Activated CD4-positive, alpha-beta T cell treated with anti-CD3 and anti-CD28 coated beads, Interleukin-2, amount 50 U/mL, for 4 hours (primary cell): ENCODE measurements at regions not wholly inside any gene's neighbourhood (a gene's known extent, or its start where the extent isn't known, plus 50 kb on each side); places are given as distances from the start of the nearest gene placed in this dataset.
"Not testable (repeated sequence)": the region's sequence is repeated elsewhere in the genome, so short reads cannot be mapped to it uniquely, and the experiment has no call there.

Experiments
- DNase-seq, 2 experiments: peaks; one replicate each; pipeline ENCODE4 v3.0.0-alpha.2; 2020

DNA sequence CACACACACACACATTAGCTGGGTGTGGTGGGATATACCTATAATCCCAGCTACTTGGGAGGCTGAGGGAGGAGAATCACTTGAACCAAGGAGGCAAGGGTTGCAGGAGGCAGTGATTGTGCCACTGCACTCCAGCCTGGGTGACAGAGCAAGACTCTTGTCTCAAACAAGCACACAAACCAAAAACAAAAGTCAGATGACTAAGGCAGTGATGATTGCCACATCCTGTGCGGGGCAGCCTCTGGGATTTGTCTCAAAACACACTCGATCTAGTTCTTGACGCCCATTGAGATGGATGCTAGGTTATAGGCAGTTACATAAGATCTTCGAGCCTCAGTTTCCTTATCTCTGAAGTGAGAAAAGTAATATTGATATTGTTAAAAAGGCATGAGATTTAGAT lies 57.8 kb upstream of the NBPF8 start:
- peak; percentile 43 to 44 for DNase-seq

DNA sequence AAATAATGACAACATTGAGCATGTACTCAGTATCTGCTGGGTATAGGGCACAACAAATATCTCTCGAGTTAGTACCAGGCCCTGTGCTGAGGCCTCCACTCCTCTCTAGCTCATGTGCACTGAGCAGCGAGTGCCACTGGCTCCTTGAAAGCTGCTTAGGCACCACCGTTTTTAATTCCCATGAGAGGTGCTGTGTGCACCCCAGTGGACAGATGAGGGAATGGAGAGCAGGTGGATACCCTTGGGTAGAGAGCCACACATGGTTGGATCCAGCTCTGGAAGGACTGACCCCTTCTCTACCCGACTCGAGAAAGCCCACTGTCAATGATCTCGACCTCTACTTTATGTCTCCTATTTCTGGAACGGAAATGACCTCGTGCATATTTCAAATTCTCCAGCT lies 58.7 kb upstream of the NBPF8 start:
- not testable (repeated sequence) for DNase-seq

DNA sequence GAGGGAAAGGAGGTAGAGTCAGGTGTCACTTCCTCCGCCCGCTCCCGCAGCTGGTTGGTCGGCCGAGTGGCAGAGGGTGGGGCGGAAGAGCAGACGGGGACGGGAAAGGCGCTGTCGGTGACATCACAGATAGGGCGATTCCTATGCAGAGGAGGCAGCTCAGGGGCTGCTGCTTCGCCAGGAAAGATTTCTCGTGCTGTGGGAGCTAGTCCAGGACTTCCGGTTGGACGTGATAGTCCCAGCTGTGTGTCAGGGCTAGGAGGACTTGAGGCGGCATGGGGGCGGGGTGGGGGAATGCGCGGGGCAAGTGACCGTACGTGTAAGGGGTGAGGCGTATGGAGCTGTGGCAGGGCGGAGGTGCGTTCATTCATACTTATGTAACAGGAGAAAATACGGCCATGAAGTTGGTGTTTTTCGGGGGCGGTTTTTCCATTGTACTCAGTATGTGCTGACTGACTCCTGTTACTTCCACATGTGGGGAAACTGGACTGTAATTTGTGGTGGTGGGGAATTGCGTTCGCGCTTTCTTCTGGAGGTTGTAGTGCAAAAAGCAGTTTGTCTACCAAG lies 60.1 kb upstream of the NBPF8 start:
- peak; percentile 31 to 34 for DNase-seq

DNA sequence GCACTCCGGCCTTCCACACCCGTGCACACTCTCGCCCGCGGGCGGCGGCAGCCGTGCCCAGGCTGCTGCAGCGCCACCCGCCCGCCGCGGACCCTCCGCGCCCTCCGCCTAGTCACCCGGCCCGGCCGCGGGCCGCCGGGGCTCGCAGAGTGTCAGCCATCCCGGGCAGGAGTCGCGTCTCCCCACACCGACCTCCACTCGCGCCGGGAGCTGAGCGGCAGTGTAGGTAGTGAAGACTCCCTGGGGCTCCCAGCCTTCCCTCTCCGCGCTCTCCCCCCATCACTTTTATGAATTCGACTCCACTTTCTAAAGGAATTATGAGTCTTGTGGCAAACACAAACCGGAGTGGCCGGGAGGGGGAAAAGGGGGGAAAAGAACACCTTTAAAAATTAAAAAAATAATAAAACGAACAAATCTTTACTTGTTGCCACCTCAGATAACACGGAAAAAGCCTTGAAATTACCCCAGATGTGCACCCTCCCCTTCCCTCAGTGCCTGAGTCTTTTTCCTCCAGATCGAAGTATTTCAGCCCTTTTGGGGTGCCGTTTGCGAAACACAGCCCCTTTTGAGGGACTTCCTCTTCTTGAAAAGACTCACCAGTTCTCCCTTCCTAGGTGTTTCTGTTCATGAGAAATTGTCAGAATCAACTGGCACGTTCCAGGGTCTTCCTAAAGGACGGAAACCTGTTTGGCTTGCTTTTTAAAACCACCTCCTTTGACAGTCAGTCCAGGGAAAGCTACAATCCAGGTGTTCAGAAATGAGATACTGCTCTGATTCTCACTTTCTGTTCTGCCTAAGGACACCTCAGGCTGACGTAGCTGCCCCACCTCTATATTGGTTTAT lies 72.4 kb upstream of the NBPF8 start:
- peak in 1 of 2 experiments; percentile 6 for DNase-seq

DNA sequence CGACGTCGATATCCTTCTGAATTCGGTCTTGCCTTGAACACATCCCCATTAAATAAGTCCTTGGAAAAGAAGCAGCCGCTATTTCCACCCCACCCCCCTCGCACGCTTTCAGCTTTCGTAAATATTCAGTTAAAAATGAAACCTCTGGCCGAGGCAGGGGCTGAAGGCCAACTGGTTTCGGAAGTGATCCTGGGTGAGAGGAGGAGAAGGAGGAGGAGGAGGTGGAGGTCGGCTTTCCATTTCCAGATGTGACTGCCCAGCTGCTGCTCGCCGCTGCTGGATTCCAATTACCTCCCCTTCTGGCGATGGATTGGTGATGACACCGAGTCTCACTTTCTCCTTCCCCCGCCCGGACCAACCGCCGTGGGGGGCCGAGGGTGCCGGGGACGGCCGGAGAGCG lies 73.1 kb upstream of the NBPF8 start:
- DNase-seq, result not testable (repeated sequence)

DNA sequence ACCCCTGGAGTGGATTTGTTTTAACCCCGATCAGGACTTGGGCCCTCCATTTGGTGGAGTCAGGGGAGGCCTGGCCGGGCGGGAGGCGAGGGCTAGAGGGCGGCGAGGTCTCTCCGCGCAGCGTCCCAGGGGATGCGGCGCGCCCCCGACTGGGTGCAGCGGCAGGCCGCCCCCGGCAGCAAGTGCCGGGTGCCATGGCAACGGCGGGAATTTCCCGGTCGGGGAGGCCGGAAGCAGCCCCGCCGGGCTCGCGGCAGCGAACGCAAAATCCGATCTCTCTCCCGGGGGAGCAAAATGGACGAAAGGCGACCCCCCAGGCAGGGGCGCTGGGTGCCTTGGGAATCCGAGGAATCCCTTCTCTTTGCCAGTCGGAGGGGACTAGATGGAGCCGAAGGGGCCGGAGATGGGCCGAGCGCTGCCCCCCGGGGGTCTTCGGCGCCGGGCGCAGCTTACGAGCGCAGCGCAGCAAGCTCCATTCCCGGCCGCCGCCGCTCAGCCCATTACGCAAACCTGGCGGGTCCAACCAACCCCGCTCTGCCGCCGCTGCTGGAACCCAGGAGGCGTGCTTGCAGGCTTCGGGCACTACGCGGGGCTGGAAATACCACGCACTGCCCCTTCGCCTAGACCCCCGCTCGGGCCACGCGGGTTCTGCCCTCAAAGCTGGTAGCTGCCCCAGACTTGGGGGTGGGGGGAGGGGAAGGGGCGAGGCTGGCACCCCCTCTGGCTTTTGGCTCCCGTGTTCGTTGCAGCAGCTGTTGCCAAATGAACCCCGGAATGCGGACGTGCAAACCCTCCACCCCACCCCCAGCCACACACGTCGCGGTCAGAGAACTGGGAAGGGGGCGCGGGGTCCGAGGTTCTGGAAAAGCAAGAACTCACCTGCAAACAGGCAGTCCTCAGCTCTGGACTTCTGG lies 73.7 kb upstream of the NBPF8 start:
- peak; percentile 49 to 58 for DNase-seq

DNA sequence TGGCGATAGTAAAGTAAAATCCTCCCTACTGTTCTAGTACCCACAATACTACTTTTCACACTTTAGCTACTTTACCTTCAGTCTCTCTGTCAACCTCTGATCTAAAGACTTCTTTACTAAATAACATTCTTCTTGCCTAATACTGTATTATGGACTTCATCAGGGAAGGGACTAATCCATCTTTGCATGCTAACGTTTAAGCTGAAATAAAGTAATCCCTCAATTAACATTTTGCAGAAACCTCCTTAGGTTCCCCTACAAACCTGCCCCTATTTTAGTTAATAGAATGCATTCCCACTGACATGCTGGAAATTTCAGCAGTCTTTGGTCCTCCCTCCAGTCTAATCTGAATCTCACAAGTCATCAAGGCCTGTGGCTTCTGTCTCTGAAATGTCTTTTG lies 99.1 kb upstream of the NBPF8 start:
- DNase-seq, result not testable (repeated sequence)

DNA sequence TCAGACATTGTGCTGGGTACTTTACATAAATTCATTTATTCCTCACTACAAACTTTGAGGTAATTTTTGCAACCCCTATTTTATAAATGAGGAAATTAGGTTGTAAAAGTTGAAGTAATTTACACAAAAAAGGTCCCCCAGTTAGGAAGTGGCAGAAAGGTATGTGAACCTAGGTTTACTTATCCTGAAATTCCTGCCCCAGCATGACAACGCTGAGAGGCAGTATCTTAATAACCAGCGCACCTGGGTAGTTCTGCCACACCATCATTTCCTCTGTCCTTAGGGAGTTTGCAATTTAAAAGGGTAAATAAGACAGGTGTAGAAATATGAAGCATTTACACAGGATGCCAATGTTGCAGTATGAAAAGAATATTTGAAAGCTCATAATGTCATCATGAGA lies 102.9 kb upstream of the NBPF8 start:
- DNase-seq, result not testable (repeated sequence)

DNA sequence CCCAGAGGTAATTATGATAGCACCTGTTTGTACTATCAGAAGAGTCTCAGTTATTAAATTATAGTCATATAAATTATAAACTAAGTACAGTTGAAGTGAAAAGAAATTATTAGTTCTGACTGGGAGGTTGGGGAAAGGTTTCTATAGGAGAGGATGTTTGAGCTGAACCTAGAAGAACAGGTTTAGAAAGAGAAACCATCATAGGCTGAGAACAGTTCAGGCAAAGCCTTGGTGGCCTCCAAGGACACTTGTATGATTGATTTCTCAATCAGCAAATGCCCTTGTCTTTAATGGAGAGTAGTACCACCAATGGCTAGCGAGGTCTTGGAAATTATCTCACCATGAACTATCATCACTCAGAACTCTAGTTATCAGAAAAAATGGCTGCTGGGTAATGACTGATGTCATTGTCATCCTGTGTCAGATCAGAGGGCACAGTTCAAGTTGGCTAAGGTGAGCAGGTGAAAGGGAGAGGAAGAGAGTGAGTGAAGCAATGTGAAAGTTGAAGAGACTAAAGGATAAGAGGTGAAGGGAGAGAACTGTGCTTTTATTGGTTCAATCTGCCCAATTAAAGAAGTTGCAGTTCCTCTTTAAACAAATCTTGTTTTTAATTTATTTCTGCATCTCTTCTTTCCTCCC lies 105.8 kb upstream of the NBPF8 start:
- not testable (repeated sequence) for DNase-seq

DNA sequence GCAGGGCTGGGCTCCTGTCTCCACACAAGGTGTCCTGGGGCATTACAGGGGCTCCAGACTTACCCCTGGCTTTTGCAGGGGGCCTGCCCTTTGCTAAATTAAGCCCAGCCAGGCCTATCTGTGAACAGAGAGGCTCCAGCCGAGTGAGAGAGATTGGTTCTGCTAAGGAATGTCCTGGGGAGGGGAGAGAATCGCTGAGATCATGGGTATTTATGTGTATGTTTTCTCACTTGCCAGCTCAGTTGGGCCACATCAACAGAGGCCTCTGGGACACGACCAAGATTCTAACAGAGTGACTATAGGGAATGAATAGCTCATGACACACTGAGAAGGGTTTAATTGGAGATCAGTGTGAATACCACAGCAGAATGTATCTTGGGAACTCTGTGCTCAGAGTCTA lies 109.8 kb upstream of the NBPF8 start:
- DNase-seq, result not testable (repeated sequence)

DNA sequence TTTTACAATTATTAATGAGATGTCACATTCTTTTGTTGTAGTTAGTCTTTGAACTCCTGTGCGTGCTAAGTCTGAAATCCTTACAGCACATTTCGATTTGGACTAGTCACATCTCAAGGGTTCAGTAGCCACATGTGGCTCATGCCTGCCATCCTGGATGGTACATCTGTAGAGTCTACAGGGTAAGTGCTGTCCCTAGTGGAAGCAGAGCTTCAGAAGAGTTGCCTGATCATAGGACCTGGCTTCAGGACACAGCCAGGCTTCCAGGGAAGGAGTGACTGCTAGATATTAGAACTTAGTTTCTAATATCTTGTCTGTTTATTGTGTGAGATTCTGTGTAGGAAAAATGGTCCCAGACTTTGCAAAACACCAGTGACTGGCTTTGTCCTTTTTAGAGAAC lies 110.5 kb upstream of the NBPF8 start:
- DNase-seq, result not testable (repeated sequence)

DNA sequence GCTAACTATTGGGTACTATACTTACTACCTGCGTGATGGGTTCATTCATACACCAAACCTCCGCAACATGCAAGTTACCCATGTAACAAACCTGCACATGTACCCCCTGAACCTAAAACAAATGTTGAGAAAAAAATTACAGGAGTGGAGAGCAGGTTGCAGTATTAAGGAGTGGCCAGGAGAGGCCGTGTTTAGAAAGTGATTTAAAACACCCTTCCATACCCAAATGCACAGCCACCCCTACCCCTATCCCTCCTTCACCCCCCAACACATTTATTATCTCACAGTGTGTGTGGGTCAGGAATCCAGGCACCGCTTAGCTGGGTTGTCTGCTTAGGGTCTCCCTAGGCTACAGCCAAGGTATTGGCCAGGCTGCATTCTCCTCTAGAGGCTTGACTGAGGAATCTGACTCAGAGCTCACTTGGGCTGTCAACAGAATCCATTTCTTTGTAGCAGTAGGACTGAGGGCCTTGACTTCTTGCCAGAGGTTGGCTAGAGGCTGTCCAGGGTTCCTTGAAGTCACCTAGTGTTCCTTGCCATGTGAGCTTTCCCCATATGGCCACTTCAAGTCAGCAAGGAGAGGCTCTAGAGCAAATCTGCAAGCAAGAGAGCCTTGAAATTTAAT lies 115.3 kb upstream of the NBPF8 start:
- DNase-seq, result not testable (repeated sequence)

DNA sequence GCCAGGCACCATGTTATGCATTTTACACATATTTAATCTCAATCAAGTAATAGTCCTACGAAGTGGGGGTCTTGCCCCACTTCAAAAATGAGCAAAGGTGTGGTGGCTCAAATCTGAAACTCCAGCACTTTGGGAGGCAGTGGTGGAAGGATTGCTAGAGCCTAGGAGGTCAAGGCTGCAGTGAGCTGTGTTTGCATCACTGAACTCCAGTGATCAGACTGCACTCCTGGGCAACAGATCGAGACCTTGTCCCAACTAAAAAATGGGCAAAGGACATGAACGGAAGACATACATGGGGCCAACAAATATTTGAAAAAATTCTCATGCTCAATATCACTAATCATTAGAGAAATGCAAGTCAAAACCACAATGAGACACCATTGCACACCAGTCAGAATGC lies 116.3 kb upstream of the NBPF8 start:
- not testable (repeated sequence) for DNase-seq

DNA sequence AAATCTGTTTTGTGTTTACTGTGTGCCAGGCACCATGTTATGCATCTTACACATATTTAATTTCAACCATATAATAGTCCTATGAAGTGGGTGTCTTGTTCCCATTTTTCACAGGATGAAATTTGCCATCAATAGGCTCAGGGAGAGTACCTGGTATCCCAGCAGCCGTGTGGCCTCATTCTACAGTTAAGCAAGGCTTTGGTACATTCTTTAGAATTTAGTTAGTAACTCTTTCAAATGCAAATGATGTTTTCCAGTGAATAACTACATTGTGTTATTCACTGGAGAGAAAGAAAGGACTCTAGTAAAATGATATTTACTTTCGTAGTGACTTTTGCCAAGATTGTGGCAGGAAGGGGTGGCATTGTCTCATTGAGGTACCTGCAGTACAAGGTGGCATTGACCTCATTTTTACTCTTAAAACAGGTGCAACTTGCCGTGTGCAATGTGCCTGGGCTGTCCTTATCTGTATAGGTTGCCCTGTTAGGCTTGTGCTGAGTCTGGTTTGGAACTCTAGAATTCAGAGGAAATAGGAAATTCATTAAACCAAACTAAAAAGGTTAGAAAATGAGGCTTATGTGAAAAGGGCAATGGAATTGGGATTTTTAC lies 117.4 kb upstream of the NBPF8 start:
- not testable (repeated sequence) for DNase-seq

DNA sequence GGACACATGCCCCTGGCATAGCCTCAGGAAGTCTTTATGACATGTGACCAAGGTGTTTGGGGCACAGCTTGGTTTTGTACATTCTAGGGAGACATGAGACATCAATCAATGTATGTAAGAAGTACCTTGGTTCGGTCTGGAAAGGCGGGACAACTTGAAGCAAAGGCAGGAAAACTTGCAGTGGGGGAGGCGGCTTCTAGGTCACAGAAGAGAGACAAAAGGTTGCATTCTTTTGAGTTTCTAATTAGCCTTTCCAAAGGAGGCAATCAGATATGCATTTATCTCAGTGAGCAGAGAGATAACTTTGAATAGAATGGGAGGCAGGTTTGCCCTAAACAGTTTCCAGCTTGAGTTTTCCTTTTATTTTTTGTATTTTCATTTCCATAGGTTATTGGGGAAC lies 113.8 kb upstream of the SEC22B start:
- DNase-seq, result not testable (repeated sequence)

DNA sequence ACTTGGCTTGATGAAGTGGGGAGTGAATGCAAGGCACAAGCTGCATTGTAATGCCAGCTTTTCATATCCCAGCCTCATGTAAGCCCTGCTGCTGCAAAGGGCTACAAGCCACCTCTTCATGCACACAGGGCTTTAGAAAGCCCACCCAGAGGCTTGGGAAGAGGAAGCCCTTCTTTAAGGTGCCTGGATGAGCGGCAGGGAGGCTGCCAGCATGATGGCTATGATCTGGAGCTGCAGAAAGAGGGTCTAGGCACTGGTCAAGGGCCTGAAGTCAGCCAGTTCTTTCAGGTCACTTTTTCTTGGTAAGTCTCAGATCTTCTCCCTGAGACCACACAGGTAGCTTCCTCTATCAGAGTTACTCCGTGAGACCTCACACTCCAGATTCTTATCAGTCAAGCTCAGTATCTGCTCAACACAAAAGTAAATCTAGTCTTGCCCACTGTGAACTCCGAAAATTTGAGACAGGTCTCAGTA lies 113.3 kb upstream of the SEC22B start:
- not testable (repeated sequence) for DNase-seq

DNA sequence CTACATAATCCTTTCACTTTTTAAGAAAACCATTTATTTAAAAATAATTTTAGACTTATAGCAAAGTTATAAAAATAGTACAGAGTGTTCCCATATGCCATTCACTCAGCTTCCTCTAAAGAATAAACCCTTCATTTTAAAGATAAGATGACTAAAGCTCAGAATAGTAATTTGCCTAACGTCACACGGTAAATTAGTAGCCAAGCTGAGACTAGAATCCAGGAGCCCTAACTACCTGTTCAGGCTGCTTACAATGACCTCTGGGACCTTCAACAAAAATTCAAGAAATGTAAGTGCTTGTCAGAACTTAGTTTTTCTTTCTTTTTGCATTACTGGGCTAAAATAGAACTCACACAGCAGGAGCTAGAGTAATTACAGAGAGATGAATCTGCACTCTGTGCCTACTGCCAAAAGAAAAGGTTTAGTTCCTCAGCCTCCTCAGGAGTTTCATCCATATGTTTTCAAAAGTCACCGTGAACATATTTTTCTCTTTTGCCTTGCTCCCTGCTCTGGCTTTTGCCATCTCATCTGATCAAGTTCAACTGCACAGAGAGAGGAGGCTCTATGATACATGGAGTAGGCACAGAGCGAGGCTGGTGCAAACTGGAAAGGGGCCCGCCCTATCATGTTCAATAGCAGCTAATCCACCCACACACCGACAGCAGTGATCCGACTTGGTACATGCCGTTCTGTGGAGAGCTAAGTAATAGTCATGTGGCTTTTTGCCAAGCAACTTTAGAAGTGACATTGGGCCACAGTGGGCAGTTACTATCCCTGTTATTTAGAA lies 112.7 kb upstream of the SEC22B start:
- DNase-seq, result not testable (repeated sequence)

DNA sequence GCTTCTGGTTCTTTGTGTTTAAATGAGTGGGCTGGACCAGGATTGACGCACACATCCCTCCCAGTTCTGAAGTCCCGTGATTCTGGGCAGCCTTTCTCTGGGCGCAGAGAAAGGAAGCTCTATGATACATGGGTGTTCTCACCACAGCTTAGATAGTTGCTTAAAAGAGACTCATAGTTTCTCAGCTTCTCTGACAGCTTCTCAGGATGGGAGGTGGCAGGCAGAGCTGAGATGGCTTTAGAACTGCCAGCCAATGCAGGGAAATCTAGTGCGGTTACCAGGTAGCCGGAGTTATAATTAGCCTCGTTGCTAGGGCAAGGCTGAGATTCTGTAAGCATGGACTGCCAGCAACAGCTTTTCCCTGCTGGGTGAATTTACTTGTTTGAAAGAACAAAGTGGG lies 111.8 kb upstream of the SEC22B start:
- not testable (repeated sequence) for DNase-seq

DNA sequence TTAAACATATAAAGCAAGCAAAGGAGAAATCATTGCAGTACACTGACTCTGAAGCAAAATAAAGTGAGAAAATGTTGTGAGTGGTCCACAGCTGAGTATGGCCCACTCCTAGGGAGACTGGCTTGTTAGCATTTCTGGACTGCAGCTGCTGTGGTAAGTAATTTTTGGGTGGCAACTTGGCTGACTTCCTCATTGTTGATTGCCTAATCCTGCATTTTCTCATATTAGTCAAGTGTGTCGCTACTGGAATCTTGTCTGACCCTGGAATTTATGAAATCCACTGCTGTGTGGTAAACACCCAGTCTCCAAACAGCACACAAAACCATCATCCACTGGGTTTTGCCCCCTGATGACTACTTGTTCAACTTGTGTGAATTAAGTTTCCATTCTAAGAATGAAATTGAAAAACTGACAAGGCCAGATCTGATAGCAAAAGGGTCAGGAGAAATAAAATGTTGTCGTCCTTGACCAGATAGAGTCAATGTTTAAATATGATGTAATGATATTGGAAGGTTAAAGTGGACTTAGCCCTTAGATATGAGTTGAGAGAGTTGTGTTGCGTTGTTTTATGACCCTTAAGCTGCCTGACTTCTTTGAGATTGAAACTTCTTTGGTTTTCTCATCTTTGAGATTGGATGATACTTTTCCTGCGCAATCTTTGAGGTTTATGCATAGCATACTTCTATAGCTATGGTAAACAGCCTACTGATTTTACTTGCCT lies 106.6 kb upstream of the SEC22B start:
- not testable (repeated sequence) for DNase-seq

DNA sequence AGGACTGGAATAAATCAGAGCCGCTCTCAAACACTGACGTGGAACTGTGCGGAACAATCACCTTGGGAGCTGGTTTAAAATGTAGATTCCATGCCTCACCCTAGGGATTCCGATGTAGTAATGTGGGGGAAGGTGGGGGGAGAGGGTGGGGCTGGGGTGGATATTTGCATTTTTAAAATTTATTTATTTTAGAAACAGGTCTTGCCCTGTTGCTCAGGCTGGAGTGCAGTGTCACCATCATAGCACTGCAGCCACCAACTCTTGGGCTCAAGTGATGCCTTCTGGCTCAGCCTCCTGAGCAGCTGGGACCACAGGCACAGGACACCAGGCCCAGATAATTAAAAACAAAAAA lies 101.9 kb upstream of the SEC22B start:
- DNase-seq, result not testable (repeated sequence)
